B cell (primary cell): ENCODE measurements at regions not wholly inside any gene's neighbourhood (a gene's known extent, or its start where the extent isn't known, plus 50 kb on each side); places are given as distances from the start of the nearest gene placed in this dataset.

Source experiments
- EZH2 ChIP-seq: IDR thresholded peaks from 2 replicates; pipeline ENCODE4 v1.6.1; 2012; ENCODE audit warnings: borderline replicate concordance, low read depth, mild to moderate bottlenecking, moderate library complexity, low read length; ENCODE audit not compliant: insufficient read depth, poor library complexity, severe bottlenecking
- TF ChIP-seq, protein P1 (sequence below): fragments of 200-600 bp; IDR thresholded peaks from one replicate; pipeline ENCODE4 v1.8.0; 2022; ENCODE audit warnings: antibody characterized with exemption, mild to moderate bottlenecking

DNA sequence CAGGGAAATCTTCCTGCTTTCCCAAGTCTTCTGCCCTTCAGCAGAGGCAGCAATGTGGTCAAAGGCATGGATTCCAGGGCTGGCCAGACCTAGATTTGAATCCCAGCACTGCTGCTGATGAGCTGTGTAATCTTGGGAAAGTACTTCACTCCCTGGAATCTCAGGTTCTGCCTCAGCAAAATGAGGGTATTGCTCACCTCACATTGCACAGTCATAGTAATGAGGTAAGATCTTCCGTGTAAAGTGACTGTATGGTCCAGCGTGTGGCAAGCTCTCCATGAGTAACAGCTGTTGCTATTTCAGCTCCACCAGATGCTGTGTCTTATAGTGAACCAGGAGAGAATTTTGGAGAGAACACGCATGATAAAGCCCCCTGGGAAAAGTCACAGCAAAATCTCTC, 56.1 kb upstream of the F3 start:
- TF ChIP-seq, protein P1, sequence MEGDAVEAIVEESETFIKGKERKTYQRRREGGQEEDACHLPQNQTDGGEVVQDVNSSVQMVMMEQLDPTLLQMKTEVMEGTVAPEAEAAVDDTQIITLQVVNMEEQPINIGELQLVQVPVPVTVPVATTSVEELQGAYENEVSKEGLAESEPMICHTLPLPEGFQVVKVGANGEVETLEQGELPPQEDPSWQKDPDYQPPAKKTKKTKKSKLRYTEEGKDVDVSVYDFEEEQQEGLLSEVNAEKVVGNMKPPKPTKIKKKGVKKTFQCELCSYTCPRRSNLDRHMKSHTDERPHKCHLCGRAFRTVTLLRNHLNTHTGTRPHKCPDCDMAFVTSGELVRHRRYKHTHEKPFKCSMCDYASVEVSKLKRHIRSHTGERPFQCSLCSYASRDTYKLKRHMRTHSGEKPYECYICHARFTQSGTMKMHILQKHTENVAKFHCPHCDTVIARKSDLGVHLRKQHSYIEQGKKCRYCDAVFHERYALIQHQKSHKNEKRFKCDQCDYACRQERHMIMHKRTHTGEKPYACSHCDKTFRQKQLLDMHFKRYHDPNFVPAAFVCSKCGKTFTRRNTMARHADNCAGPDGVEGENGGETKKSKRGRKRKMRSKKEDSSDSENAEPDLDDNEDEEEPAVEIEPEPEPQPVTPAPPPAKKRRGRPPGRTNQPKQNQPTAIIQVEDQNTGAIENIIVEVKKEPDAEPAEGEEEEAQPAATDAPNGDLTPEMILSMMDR, result no peak
- TF ChIP-seq EZH2, result no peak
